ENCODE measurements at regions not wholly inside any gene's neighbourhood (a gene's known extent, or its start where the extent isn't known, plus 50 kb on each side); places are given as distances from the start of the nearest gene placed in this dataset.

DNA sequence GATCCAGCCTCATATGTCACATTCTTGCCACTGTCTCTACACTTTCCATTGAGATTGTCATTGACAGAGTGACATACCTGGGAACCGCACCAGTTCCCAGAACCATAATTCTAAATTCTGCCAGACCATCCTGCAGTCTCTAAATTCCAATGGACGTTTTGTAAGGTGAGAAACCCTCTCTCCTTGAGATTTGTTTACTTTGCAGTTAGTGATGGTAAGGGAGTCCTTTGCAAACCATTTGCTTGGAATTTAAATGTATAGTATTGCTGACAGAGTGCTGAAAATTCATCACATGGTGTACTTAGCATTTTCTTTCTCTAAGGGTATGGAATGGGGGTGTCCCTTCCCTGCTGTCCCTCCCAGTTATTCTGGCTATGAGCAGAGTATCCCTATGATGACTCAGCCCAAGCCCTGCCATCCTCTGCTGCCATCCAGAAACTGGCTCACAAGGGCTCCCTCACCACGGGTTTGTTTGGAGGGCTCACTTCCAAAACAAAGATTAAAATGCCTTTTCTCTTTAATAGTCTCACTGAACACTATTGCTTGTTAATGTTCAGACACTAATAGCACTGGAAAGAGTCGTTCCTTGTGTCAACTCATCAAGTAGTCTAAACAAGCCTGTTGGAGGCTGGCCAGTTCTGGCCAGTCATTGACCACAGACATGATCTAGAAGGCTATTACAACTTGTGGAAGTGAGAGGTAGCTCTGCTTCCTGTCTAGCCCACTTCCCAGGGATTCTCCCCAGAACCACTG is 129.0 kb upstream of the HMGA2 start:
- no peak overlapping the region for H3K4me3 ChIP-seq (ENCODE audit: low read depth, low read length)
- no peak for TF ChIP-seq CTCF (IDR thresholded peaks at IDR 0.05; ENCODE audit: low read depth, low read length, missing control alignments)
- peak; percentile 95 for DNase-seq (ENCODE audit: low read depth)
- in situ Hi-C loops (cut with HindIII; ENCODE audit: low sequenced_read_pairs) = no loop called here

- H3K4me3 ChIP-seq (ENCODE audit: low read depth, low read length) = no peak overlapping the region
- DNase-seq (ENCODE audit: low read depth) = no peak
- in situ Hi-C loops (cut with HindIII; ENCODE audit: low sequenced_read_pairs) = no loop called here
- TF ChIP-seq CTCF (IDR thresholded peaks at IDR 0.05; ENCODE audit: low read depth, low read length, missing control alignments) = no peak
Observed at GRCh38 chr12:65696227-65696626, 128.1 kb upstream of the HMGA2 start.

DNA sequence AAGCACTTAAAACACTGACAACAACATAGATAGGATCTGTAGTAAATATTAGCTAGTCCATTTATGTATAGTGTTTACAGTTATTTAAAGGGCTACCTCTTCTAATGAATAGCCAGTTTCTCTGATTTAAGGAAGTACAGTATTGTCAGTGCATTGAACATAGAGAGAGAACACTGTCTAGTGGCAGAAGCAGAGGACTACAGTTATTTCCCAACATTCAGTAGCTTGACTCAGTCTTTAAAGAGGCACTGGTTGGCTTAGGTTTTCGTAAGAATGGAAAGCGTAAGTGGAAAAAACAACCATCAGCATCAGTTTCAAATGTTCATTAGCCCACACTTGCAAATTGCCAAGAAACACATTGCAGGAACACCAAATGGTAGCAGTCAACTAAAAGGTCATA is 125.0 kb upstream of the HMGA2 start:
- peak; percentile 26 for TF ChIP-seq CTCF (IDR thresholded peaks at IDR 0.05; ENCODE audit: low read depth, low read length, missing control alignments)
- no peak for DNase-seq (ENCODE audit: low read depth)
- H3K4me3 ChIP-seq (ENCODE audit: low read depth, low read length) = no peak overlapping the region
- in situ Hi-C loops (cut with HindIII; ENCODE audit: low sequenced_read_pairs) = no loop called here

DNA sequence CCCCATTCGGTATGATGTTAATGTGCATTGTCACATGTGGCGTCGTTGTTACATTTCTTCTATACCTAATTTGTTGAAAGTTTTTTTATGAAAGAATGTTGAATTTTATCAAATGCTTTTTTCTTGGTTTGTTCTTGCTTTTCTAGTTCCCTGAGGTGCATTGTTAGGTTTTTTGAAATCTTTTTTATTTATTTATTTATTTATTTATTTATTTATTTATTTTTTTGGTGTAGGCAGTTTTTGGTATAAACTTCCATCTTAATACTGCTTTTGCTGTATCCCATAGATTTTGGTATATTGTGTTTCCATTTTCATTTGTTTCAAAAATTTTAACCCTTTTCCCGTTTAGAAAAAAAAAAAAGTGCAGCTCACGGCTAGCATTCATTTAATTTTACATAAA is 121.1 kb upstream of the HMGA2 start:
- TF ChIP-seq CTCF (IDR thresholded peaks at IDR 0.05; ENCODE audit: low read depth, low read length, missing control alignments) = no peak
- H3K4me3 ChIP-seq (ENCODE audit: low read depth, low read length) = no peak overlapping the region
- no peak for DNase-seq (ENCODE audit: low read depth)
- in situ Hi-C loops (cut with HindIII; ENCODE audit: low sequenced_read_pairs) = no loop called here

- in situ Hi-C loops (cut with HindIII; ENCODE audit: low sequenced_read_pairs) = no loop called here
- DNase-seq (ENCODE audit: low read depth) = no peak
- H3K4me3 ChIP-seq (ENCODE audit: low read depth, low read length) = no peak overlapping the region
- no peak for TF ChIP-seq CTCF (IDR thresholded peaks at IDR 0.05; ENCODE audit: low read depth, low read length, missing control alignments)
Observed at GRCh38 chr12:65705380-65705876, 118.9 kb upstream of the HMGA2 start.

DNA sequence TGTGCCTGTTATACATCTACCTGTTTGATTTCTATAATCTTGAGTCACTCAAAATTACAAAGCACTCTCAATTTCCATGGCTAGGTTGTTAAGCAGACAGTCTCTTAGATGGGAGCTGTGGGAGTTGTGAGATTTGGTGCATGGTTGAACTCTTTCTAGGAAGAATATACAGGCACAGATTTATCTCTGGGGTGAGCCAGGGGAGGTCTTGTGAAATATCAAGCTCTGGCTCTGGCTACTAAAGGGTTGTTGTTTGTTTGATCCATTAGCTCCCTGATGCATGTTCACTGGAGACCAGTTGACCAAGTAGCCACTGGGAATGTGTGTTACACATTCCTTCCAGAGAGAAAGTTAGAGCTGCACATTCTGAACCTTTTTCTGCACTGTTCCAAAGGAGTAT is 117.2 kb upstream of the HMGA2 start:
- DNase-seq (ENCODE audit: low read depth) = no peak
- no peak for TF ChIP-seq CTCF (IDR thresholded peaks at IDR 0.05; ENCODE audit: low read depth, low read length, missing control alignments)
- in situ Hi-C loops (cut with HindIII; ENCODE audit: low sequenced_read_pairs) = no loop called here
- no peak overlapping the region for H3K4me3 ChIP-seq (ENCODE audit: low read depth, low read length)

All from astrocyte of the cerebellum (primary cell).